Fibroblast of the conjunctiva (primary cell): ENCODE measurements at regions not wholly inside any gene's neighbourhood (a gene's known extent, or its start where the extent isn't known, plus 50 kb on each side); places are given as distances from the start of the nearest gene placed in this dataset.
"Not testable (repeated sequence)": the region's sequence is repeated elsewhere in the genome, so short reads cannot be mapped to it uniquely, and the experiment has no call there.

ENCODE experiments used
- DNase-seq: peaks from one replicate; pipeline ENCODE4 v3.0.0-alpha.2; 2010; ENCODE audit warnings: low read depth

DNA sequence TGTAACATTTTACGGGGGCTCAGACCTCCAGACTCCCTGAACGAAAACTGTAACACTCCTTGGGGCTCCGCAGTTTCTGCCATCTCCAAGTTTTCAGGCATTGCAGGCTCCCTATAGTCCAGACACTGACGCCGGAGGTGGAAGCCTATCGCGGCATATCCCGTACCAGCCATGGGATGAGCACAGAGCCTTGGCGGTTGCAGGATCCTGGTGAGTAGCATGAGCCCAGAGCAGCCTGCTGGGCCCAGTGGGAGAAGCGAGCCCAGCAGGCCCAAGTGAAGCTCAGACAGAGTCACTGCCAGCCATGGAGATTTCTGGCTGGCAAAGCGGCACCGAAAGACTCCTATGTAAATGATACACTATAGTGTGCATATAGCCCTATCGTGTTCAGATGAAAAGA lies 446.8 kb downstream of the COL11A1 start:
- no peak for DNase-seq

DNA sequence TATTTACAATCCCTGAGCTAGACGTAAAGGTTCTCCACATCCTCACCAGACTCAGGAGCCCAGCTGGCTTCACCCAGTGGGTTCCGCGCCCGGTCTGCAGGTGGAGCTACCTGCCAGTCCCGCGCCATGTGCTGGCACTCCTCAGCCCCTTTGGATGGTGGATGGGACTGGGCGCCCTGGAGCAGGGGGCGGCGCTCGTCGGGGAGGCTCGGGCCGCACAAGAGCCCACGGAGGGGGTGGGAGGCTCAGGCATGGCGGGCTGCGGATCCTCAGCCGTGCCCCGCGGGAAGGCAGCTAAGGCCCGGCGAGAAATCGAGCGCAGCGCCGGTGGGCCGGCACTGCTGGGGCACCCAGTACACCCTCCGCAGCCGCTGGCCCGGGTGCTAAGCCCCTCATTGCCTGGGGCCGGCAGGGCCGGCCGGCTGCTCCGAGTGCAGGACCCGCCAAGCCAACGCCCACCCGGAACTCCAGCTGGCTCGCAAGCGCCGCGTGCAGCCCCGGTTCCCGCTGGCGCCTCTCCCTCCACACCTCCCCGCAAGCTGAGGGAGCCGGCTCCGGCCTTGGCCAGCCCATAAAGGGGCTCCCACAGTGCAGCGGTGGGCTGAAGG lies 448.3 kb downstream of the COL11A1 start:
- DNase-seq = not testable (repeated sequence)

DNA sequence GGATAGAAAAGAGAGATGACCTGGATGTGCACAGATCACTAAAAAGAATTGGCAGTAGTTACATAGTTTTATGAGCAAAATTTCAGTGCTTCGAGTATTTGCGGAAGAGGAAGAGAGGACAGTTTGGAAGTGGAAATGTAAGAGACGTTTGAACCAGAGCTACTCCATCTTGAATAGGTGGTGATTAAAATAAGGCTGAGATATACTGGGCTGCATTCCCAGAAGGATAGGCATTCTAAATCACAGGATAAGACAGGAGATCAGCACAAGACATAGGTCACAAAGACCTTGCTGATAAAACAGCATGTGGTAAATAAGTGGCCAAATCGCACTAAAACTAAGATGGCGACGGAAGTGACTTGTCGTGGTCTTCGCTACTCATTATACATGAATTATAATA lies 453.3 kb downstream of the COL11A1 start:
- no peak for DNase-seq

DNA sequence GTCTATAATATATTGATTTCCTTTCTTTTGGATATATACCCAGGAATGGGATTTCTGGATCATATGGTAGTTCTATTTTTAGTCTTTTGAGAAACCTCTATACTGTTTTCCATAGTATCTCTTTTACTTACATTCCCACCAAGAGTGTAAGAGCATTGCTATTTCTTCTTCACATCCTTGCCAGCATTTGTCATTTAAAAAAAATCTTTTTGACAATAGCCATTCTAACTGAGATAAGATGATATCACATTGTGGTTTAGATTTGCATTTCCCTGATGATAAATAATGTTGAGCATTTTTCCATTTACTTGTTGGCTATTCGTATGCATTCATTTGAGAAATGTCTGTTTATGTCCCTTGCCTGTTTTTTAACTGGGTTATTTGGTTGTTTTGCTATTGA lies 467.4 kb downstream of the COL11A1 start:
- DNase-seq = no peak

DNA sequence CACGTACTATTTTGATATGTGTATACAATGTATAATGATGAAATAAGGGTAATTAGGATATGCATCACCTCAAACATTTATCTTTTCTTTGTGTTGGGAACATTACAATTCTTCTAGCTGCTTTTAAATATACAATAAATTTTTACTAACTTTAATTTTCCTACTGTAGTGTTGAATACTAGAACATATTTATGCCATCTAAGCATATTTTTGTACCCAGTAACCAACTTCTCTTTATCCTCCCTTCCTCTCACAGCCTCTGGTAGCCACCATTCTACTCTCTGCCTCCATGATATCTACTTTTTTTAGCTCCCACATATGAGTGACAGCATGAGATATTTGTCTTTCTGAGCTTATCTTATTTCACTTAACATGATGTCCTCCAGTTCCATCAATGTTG lies 468.0 kb downstream of the COL11A1 start:
- DNase-seq = no peak

DNA sequence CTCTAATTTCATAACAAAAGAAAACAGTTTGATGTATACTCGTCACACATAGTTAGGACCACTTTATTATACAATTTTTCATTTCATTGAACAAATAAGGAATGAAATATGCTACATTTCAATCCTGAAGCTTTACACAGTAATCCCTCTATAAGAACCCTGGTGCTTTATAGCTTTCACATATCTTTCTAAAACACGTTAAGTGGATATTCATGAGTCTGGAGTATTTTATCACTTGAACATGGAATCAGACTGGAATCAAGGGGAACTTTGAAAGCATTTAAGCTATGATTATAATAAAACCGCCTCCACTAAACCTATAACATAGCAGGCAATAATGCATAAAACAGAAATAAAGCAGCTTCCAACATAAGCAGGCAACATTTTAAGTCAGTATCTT lies 476.6 kb downstream of the COL11A1 start:
- no peak for DNase-seq

DNA sequence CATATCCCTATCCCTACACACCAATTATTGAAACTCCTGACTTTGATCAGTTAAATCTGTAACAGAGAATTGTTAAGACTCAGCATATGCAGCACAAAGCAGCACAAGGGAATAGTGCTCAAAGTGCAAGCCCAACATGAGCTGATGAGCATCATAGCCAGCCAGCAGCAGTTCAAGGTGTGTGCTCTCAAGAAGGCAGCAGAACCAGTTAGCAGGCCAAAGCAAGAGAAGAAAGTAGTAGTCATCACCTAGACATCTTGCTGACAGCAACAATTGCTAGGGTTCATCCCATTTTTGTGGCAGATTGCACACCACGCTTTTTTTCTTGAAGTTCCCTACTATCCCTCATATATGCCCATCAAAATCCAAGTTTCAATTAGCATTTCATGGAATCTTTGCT lies 478.3 kb downstream of the COL11A1 start:
- no peak for DNase-seq

DNA sequence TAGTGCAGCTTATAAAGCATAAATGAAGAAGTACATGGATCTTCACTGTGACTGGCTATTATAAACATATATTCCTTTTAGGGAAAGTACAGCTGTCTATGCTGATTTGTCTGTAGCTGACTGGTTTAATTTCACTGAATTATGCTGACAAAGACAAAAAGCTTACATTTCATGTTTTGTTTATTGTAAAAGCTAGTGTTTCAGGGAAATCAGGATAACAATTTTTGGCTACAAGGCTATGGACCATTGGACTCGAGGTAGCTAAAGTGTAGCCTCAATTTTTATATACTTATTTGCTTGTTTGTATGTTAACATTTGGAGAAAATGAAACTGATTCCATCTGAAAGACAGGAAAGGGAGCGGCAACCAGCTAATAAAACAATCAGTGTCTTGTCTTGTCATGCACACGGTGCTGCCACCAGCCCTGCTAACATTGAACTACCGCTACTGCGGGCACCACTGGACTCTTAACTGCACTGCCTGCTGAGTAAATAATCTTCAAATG lies 480.2 kb downstream of the COL11A1 start:
- no peak for DNase-seq

DNA sequence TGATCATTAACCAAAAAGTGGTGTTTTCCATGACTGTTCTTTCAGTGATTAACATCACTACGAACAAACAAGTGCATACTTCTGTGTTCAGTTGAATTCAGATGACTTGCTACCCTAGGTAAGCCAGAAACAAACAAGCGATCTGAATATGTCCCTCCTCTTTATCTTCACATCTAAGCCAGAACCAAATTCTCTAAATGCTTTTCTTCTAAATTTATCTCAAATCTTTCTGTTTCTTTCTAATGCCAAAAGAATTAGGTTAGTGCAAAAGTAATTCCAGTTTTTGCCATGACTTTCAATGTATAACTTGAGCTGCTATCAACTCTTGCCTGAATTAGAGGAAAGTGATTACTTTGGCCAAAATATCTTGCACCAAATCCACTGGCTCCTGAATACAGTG lies 481.2 kb downstream of the COL11A1 start:
- no peak for DNase-seq

DNA sequence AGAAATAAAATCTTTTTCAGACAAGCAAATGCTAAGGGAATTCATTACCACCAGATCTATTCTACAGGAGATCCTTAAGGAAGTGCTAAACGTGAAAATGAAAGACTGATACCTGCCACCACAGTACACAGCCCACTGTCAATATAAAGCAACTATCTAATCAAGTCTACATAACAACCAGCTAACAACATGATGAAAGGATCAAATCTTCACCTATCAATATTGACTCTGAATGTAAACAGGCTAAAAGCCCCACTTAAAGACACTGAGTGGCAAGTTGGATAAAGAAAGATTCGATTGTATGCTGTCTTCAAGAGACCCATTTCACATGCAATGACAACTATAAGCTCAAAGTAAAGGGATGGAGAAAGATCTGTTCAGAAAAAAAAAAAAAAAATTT lies 492.4 kb downstream of the COL11A1 start:
- no peak for DNase-seq

DNA sequence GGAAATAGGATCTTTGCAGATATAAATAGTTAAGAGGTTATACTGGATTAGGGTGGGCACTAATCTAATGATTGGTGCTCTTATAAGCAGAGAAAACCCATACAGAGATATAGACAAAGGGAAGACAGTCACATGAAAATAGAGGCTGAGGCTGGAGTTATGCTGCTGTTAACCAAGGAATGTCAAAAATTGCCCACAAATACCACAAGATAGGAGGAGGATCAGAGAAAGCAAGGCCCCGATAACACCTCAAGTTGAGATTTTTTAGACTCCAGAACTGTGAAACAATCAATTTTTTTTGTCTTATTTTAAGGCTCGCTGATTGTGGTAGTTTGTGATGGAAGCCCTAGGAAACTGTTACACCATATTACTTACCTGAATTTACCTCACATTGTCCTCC lies 513.2 kb downstream of the COL11A1 start:
- DNase-seq = no peak

DNA sequence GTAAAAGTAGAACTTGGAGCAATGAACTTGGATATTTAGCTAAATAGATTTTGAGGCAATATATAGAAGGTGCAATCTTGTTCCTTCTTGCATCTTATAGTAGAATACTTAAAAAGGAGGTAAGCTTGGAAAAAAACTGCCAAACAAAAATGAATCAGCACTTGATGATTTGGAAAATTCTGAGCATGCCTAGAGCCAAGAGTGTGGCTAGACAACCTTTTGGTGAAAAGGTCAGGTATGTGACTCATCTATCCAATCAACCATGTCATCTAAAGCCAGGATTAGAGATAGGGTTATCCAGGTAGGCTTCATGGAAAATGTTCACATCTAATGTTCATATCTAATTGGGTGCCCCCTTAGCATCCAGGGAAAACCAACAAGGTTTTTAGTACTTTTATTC lies 515.0 kb downstream of the COL11A1 start:
- no peak for DNase-seq

DNA sequence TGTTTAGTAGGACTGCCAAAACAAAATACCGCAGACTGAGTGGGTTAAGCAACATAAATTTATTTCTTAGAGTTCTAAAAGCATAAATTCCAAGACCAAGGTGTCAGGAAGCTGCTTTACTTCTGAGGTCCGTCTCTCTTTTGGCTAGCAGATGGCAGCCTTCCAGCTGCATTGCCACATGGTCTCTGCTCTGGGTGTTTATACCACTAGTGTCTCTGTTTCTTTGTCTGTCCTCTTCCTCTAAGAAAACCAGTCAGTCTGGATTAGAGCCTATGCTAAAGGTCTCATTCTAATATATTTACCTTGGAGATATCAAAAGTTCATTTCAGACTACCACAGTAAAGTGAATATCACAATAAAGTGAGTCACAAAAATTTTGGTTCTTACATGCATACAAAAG lies 519.8 kb downstream of the COL11A1 start:
- DNase-seq = no peak

DNA sequence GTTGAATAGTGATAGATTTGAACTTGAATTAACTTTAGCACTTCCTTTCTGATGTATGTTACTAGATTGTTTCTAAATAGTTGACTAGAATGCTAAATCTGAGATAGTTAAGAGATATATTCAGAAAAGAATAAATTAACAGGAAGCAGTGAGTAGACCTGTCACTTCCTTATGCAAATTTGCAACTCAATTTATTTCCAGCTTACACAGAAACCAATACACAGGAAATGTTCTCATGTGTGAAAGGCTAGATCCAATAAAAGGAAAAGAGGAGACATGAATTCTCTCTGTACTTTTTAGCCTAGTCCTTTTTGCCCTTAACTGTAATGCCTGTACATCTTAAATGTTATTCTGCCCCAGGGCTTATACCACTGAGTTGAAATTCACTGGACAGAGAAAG lies 522.3 kb downstream of the COL11A1 start:
- DNase-seq = no peak

DNA sequence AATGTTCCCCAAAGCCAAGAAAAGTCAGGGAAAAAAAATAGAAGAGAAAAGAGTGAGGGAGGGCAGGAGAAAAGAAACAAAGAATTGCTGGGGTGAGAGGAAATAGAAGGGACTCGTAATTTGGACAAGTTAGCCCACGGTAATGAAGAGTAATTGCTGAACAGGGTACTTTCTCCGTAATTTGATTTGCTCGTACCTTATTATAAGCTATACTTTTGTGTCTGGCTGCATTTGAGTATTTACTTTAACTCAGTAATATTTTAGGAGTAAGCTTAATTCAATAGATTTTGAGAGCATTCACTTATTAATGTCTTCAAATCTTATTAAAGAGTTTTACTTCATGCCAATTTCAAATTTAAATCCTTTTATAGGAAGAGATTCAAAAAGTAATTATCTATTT lies 527.5 kb downstream of the COL11A1 start:
- DNase-seq = no peak

DNA sequence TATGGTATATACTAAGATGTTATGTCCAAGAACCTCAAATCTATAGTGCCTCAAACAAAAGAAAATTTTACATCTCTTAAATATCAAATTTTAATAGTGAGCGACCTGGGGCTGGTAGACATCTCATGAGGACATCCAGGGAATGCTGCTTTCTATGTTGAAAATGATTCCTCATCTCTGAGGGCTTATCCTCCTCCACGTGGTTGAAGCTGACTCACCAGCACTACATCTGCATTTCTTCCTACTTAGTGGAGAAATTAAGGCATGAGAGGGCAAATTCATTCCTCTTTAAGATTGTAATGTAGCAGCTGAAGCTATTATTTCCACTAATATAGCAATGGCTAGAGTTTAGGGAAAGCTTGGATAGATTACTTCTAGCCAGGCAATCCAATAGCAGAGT lies 529.5 kb downstream of the COL11A1 start:
- DNase-seq = no peak

DNA sequence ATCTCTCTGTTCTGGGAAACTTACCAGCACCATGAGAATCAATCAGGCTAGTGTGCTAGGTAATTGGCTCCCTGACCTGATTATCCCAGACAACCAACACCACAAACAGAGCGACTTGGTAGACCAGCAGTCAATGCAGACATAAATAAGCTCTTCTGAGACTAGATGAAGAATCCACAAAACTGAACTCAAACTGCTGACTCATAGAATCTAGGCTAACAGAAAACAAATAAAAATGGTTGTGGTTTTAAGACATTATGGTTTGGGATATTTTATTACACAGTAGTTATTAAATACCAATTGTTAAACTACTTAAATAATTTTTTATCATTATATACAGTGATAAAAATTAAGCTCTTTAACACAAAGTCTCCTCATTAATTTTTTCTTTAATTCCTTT lies 535.7 kb downstream of the COL11A1 start:
- DNase-seq = no peak

DNA sequence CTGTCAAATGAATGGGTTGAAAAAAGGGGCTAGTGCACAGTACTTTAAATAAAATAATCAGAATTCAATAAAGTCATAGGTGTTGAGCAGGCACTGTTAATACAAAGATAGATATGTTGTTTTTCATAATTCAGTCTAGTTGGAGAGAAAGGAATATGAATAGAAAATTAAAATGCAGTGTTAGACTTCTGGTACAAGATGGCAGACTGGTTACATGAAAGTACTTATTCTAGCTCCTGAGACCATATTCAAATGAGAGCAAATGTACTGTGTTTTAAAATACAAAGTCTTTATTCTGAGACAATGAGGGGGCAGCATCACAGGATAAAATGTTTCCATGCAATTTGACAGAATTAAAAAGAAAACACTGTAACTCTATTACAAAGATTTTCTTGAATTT lies 542.1 kb downstream of the COL11A1 start:
- DNase-seq = no peak

DNA sequence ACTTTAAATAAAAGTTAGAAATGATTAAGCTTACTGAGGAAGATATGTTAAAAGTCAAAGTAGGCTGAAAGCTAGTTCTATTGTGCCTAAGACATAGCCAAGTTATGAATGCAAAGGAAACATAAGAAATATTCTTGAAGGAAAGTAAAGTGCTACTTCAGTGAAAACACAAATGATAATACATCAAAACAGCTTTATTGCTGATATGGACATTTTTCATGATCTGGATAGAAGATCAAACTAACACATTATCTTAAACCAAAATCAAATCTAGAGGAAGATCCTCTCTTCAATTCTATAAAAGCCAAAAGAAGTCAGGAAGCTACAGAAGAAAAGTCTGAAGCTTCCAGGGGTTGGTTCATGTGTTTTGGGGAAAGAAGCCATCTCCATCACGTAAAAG lies 545.9 kb downstream of the COL11A1 start:
- no peak for DNase-seq

DNA sequence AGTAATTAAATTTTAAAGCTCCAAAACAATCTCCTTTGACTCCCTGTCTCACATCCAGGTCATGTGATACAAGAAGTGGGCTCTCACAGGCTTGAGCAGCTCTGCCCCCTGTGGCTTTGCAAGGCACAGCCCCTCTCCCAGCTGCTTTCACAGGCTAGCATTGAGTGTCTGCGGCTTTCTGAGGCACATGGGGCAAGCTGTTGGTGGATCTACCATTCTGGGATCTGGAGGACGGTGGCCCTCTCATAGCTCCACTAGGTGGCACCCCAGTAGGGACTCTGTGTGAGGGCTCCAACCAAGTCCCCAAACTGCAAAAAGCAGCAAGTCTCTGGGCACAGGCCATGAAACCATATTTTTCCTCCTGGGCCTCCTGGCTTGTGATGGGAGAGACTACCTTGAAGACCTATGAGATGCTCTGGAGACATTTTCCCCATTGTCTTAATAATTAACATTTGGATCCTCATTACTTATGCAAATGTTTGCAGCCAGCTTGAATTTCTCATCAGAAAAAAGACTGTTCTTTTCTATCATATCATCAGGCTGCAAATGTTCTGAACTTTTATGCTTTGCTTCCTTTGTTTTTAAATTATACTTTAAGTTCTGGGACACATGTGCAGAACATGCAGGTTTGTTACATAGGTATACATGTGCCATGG lies 554.1 kb upstream of the OLFM3 start:
- peak; percentile 5 for DNase-seq

DNA sequence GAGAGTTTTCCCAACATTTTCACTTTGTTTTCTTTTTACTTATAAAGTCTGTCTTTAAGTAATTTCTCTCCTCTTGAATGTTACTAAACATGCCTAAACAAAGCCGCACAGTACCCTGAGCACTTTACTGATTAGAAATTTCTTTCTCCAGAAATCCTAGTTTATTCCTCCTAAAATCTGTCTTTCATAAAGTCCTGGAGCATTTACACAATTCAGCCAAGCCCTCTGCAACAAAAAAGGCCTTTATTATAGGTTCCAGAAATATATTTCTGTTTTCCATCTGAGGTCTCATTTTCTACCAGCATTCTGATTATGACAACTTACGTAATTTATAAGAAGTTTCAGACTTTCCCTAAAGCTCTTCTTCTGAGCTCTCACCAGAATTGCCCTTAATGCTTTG lies 549.5 kb upstream of the OLFM3 start:
- no peak for DNase-seq

DNA sequence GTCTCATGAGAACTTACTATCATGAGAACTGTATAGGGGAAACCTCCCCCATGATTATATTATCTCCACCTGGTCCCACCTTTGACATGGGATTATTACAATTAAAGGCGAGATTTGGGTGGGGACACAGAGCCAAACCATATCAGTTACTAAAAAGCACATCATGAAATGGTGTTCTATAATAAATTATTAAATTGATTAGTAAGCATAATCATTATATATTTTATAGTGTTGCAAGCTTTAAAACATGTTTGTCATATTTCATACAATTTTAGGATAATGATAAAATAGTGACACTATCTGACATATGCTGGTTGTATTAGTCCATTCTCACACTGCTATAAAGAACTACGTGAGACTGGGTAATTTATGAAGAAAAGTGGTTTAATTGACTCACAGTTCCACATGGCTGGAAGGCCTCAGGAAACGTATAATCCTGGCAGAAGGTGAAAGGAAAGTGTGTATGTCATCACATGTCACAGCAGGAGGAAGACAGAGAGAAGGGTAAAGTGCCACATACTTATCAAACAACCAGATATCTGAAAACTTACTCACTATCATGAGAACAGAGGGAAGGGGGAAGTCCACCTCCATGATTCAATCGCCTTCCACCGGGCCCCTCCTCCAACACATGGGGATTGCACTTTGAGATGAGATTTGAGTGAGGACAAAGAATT lies 539.2 kb upstream of the OLFM3 start:
- no peak for DNase-seq

DNA sequence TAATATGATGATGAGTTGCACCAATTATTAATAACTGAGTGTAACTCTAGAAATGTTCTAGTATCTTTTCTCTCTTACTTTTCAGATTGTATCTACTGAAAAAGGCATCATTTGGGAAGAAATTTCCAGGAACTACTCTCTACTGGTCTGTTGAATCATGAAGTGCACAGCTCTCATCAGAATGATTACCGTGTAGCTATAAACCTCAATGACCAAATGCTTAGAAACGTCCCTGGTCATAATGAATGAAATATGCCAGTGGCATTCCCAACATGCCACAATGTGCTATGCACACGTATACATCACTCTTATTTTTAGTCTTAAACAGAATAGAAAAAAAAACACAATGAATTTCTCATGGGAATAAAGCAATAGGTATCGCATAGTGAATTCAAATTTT lies 534.3 kb upstream of the OLFM3 start:
- DNase-seq = no peak

DNA sequence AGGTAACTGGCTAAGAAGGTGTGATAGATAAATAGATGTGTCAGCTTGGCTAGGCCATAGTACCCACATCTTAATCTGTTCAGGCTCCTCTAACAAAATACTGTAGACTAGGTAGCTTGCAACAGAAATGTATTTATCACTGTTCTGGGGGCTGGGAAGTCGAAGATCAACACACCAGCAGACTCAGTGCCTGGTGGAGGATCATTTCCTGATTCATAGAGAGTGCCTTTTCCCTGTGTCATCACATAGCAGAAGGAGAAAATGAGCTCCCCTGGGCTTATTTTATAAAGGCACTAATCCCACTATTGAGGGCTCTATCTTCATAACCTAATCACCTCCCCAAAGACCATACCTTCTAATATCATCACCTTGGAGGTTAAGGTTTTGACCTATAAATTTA lies 532.7 kb upstream of the OLFM3 start:
- DNase-seq = no peak
